Fibroblast of pulmonary artery (primary cell): ENCODE measurements at regions not wholly inside any gene's neighbourhood (a gene's known extent, or its start where the extent isn't known, plus 50 kb on each side); places are given as distances from the start of the nearest gene placed in this dataset.

ENCODE experiments used
- DNase-seq: peaks from one replicate; pipeline ENCODE4 v3.0.0-alpha.2; 2010; ENCODE audit warnings: low read depth
- H3K4me3 ChIP-seq: replicated peaks from 2 replicates; pipeline ENCODE4 v1.5.1; 2011; ENCODE audit warnings: low read depth, mild to moderate bottlenecking, control low read depth, low read length, moderate library complexity
- TF ChIP-seq, protein P1 (sequence below): IDR thresholded peaks from 2 replicates; pipeline ENCODE4 v1.5.1; 2011; ENCODE audit warnings: mild to moderate bottlenecking, control low read depth, low read length, inconsistent platforms; ENCODE audit errors: missing control alignments

DNA sequence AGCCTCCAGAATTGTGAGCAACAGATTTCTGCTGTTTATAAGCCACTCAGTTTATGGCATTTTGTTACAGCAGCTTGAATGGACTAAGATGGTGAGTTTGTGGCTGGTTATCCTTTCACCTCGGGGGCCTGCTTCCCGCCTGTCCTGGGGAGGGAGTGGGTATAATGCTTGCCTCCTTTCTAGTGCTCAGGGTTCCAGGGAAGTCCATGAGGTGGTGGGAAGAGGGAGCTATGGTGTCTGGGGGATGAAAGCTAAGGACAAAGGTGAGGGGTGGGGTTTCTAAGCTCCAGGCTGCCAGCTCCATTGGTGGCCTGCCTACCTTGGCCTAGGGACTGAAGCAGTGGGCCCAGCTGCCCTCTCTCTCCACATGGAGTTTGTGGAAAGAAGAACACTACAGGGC, 50.2 kb upstream of the SDK2 start:
- H3K4me3 ChIP-seq: no peak overlapping the region
- TF ChIP-seq, protein P1, sequence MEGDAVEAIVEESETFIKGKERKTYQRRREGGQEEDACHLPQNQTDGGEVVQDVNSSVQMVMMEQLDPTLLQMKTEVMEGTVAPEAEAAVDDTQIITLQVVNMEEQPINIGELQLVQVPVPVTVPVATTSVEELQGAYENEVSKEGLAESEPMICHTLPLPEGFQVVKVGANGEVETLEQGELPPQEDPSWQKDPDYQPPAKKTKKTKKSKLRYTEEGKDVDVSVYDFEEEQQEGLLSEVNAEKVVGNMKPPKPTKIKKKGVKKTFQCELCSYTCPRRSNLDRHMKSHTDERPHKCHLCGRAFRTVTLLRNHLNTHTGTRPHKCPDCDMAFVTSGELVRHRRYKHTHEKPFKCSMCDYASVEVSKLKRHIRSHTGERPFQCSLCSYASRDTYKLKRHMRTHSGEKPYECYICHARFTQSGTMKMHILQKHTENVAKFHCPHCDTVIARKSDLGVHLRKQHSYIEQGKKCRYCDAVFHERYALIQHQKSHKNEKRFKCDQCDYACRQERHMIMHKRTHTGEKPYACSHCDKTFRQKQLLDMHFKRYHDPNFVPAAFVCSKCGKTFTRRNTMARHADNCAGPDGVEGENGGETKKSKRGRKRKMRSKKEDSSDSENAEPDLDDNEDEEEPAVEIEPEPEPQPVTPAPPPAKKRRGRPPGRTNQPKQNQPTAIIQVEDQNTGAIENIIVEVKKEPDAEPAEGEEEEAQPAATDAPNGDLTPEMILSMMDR: no peak
- no peak for DNase-seq

DNA sequence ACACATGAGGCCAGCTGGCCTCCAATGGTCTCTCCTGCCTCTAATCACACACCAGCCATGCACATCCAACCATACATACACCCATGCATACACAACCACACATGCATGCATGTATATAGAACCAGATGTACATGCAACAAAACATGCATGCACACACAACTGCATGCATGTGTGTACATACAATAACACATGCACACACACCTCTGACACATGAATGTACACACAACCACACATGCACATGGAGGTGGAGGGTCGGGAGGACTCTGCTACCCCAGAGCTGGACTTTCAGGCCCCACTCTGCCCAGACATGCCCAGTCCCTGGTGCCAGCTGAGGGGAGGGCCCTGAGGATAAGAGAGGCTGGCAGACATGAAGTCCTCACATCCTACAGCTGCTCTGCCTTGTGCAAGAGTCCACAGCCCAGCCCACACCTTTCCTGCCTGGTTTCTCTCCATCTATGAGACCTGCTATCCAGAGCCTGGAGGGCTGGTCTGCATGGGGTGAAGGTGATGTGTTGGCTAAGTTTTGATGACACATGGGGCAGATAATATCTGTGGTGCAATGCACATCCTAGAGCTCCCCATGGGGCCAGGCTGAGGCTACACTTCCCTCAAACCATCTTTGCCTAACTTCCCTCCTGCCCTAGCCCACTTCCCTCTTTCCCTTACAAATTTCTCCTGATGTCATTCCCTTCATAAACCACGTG, 50.9 kb upstream of the SDK2 start:
- no peak for DNase-seq
- TF ChIP-seq, protein P1: no peak
- H3K4me3 ChIP-seq: no peak overlapping the region

- TF ChIP-seq, protein P1: no peak
- no peak for DNase-seq
- no peak overlapping the region for H3K4me3 ChIP-seq
These were observed 52.0 kb upstream of the SDK2 start for GRCh38 chr17:73696251-73696650.

DNA sequence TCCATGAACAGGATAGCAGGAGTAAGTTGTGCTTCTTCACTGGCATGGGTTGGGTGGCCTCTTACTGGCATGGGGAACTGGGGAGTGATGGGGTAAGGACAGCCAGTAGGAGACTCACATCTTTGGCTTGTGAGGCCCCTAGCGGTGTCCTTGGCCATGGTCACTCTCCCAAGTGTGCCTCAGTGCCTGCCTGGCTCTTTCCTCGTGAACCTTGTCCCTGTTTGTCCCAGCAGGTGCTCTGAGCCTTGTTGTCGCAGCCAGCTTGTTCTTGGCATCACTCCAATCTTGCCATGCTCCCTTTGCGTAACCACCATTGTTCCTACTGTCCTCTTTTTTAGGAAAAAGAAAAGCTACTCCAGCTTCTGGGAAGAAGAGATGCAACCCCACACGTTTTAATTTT, 53.6 kb upstream of the SDK2 start:
- DNase-seq: no peak
- H3K4me3 ChIP-seq: no peak overlapping the region
- TF ChIP-seq, protein P1: no peak

- no peak overlapping the region for H3K4me3 ChIP-seq
- TF ChIP-seq, protein P1: no peak
- no peak for DNase-seq
These were observed 54.7 kb upstream of the SDK2 start for GRCh38 chr17:73698966-73699365.

DNA sequence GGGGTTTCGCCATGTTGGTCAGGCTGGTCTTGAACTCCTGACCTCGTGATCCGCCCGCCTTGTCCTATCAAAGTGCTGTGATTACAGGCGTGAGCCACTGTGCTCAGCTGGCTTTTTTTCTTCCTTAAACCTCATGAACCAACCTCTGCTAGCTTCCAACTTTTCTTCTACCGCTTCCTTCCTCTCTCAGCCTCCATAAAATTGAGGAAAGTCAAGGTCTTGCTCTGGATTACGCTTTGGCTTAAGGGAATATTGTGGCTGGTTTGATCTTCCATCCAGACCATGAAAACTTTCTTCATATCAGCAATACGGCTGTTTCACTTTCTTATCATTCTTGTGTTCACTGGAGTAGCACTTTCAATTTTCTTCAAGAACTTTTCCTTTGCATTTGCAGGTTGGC, 57.5 kb upstream of the SDK2 start:
- no peak for DNase-seq
- no peak overlapping the region for H3K4me3 ChIP-seq
- TF ChIP-seq, protein P1: no peak

DNA sequence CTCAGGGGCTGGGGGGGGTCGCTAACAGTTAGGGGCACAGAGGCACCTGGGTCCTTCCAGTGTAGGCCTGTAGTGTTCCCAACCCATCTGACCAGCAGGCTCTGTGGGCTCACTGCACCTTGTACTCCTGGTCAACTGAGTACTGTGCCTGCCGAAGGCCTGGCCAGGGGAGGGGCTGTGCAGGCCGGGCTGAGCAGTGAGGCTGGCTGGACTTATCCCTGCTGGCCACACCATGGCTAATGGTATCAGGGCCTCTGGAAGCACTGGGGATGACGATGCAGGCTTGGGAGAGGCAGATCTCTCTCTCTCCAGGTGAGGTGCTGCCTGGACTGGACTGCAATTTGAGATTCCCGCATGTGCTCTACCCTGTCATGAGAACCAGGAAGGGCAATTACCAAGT, 58.9 kb upstream of the SDK2 start:
- TF ChIP-seq, protein P1: no peak
- no peak overlapping the region for H3K4me3 ChIP-seq
- no peak for DNase-seq
